ENCODE measurements at regions not wholly inside any gene's neighbourhood (a gene's known extent, or its start where the extent isn't known, plus 50 kb on each side); places are given as distances from the start of the nearest gene placed in this dataset.

DNA sequence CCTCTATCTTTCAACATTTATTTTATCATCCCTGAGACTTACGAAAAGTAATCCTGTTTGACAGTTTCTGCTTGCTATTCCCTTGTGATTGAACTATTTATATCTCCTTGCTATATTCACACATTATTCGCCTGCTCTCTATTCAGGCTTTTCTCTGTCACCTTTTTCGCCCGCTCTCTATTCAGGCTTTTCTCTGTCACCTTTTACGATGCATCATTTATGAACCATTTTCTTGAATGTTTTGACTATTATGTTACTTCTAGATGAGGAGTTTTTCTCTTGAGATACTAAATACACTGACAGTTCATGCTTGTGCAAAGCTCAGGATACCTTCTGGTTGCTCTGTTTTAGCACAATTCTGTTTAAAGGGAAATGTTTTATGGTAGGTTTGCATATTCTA is 143.3 kb upstream of the VSTM2A start:
- TF ChIP-seq TBP (CRISPR knock-in tag; IDR thresholded peaks at IDR 0.05) (no peak), ZNF160 (CRISPR knock-in tag; IDR thresholded peaks at IDR 0.05) (no peak), RFX5 (IDR thresholded peaks at IDR 0.05; ENCODE audit: low read depth, low read length) (no peak), NR1H2 (CRISPR knock-in tag; IDR thresholded peaks at IDR 0.05; ENCODE audit: borderline replicate concordance, low read depth) (no peak), SMAD1 (CRISPR knock-in tag; IDR thresholded peaks at IDR 0.05; ENCODE audit: borderline replicate concordance, low read depth) (no peak), HOXA7 (CRISPR knock-in tag; IDR thresholded peaks at IDR 0.05) (no peak), MEIS2 (CRISPR knock-in tag; IDR thresholded peaks at IDR 0.05) (no peak), HNF4A (CRISPR knock-in tag; IDR thresholded peaks at IDR 0.05) (no peak), ZNF792 (CRISPR knock-in tag; IDR thresholded peaks at IDR 0.05) (no peak), POLR2AphosphoS5 (IDR thresholded peaks at IDR 0.05; ENCODE audit: low read depth, low read length) (no peak), THAP11 (CRISPR knock-in tag; IDR thresholded peaks at IDR 0.05) (no peak)
